Retinal pigment epithelial cell (primary cell): ENCODE measurements at regions not wholly inside any gene's neighbourhood (a gene's known extent, or its start where the extent isn't known, plus 50 kb on each side); places are given as distances from the start of the nearest gene placed in this dataset.

Source experiments
- DNase-seq: peaks from one replicate; pipeline ENCODE4 v3.0.0-alpha.2; 2010; ENCODE audit warnings: low read depth
- H3K4me3 ChIP-seq: 2 replicates; pipeline ENCODE4 v1.5.1; 2011; ENCODE audit warnings: mild to moderate bottlenecking, low read length, control low read depth, moderate library complexity
- TF ChIP-seq, protein P1 (sequence below): conservative IDR thresholded peaks from 2 replicates; pipeline ENCODE4 v1.5.1; 2011; ENCODE audit warnings: low read depth, low read length, control low read depth, inconsistent platforms

DNA sequence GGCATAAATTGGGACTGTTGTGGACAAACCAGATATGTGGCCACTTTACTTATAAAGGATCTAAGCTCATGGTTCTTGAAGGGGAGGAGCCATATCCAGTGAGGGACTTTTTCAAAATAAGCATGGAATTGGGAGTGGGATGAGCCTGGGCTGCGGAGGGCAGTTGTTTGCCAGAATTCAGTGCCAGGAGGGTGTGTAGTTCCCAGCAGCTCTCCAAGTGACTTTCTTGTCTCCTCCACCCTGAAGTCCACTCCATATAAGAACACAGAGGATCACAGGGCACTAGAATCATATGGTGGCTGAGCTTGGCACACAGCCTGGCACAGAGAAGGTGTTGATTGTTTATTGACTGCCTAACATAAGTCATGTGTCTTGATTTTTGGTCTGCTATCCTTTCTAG is 121.1 kb downstream of the CAVIN4 start:
- DNase-seq, result no peak
- TF ChIP-seq, protein P1, sequence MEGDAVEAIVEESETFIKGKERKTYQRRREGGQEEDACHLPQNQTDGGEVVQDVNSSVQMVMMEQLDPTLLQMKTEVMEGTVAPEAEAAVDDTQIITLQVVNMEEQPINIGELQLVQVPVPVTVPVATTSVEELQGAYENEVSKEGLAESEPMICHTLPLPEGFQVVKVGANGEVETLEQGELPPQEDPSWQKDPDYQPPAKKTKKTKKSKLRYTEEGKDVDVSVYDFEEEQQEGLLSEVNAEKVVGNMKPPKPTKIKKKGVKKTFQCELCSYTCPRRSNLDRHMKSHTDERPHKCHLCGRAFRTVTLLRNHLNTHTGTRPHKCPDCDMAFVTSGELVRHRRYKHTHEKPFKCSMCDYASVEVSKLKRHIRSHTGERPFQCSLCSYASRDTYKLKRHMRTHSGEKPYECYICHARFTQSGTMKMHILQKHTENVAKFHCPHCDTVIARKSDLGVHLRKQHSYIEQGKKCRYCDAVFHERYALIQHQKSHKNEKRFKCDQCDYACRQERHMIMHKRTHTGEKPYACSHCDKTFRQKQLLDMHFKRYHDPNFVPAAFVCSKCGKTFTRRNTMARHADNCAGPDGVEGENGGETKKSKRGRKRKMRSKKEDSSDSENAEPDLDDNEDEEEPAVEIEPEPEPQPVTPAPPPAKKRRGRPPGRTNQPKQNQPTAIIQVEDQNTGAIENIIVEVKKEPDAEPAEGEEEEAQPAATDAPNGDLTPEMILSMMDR, result no peak
- no peak overlapping the region for H3K4me3 ChIP-seq

DNA sequence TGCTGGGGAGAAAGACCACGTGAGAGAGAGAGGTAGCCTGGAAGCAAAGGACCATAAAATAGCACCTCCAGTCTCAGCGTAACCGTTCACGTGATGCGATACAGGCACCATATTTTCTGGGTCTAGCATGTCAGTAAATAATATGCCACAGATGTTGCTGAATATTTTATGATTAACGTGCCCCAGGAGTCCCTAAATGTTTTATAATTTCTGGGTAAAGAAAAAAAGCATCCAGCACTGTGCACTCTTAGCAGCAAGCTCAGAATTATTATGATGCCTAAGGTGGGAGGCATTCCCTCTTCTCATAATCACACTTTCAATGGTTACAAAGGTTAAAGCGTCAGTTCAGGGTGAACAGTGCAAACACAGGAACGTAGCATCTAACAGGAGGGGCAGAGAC is 121.8 kb downstream of the CAVIN4 start:
- DNase-seq, result no peak
- TF ChIP-seq, protein P1, result no peak
- no peak overlapping the region for H3K4me3 ChIP-seq

DNA sequence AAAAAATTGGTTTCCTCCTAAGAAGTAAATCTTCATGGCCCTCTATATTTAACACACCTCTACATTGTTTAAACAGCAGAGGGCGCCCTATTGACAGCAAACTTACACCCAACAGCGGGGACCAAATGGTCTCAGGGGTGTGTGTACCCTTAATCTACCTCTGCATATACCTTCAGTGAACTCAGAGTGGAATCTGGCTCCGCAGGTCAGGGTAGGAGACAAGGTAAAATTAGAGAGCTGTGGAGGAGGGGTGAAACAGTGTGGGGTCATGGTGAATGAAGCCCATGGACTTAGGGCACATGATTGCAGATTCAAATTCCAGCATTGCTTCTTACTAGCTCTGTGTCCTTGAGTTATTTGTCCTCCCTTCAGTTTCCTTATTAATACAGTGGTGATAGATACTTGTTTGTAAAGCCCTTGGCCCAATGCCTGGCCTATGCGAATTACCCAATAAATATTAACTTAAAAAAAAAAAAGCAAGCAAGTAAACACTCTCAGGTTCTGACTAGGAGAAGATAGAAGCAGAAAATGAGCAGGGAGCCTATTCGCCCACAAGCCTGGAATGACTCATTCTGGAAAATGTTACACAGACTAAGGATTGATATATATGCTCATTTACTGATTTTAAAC is 122.9 kb downstream of the CAVIN4 start:
- no peak overlapping the region for H3K4me3 ChIP-seq
- TF ChIP-seq, protein P1, result peak; percentile 60
- no peak for DNase-seq

DNA sequence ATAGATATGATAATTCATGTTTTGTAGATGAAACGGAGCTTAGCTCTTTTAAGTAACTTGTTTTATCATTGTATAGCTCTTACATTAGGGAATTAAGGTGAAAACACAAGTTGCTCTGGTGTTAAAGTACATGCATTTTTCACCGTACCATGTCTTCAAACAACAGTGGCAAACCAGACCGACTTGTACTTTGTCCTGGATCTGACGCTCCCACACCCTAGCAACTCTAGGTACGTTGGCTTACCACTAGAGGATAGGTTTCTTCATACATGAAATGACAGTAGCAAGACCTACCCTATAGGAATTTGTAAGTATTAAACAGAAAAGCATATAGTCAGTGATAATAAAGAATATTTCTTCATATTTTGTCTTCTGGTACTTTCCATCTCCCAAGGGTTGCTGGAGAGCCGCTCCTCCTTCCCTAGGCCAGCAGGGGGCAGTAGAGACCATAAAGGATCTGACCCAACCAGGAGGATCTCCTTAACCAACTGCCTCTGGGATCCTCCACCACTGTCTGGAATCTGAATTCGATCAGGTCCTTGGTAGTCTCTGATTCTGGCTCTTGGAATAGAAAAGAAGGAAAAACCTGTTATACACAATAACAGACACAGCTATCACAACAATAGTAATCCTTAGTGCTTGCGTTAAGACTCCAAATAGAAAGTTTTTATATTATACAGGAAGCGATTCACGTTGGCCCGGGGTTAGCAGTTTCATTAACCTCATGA is 136.7 kb downstream of the CAVIN4 start:
- H3K4me3 ChIP-seq, result no peak overlapping the region
- no peak for DNase-seq
- TF ChIP-seq, protein P1, result peak; percentile 91

DNA sequence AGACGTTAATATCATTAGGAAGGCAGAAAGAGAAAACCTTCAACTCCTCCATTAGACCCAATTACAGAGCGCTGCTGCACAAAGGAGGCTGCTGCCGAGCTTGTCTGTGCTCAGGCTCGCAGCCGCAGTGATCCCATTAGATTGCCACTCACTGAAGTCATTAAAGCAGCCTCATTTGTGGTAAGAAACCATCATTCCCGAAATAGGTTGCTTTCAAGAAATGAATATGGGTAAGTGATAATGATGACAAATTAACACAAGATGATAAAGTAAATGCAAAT is 137.2 kb downstream of the CAVIN4 start:
- TF ChIP-seq, protein P1, result no peak
- no peak overlapping the region for H3K4me3 ChIP-seq
- no peak for DNase-seq

DNA sequence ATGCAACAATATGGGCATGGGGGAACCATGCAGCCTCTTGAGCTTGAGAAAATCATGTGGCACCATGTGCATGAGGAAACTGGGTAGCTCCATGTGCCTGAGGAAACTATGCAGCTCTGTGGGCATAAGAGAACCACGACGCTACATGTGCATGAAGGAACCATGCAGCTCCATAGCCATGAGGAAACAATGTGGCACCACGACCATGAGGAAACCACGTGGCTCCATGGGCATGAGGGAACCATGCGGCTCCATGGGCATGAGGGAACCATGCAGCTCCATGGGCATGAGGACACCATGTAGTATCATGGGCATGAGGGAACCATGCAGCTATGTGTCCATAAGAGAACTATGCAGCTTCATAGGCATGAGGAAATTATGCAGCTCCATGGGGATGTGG is 140.8 kb downstream of the CAVIN4 start:
- no peak for DNase-seq
- no peak overlapping the region for H3K4me3 ChIP-seq
- TF ChIP-seq, protein P1, result no peak

DNA sequence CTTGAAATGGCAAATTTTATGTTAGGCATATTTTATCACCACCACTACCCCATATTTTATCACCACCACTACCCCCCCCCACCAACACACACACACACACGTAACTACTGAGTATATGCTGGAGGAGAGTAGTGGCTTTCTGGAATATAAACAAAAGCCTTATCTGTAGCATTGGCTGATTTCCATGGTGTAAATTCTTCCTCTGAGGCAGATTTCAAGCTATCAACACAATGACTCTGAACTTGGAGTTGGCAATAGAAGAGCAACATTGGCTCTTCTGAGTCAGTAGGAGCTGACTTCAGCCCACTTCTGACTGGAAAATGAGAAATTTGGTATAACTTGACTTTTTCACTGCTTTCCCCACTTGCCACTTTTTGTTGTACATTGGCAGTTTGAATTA is 143.0 kb downstream of the CAVIN4 start:
- no peak for DNase-seq
- TF ChIP-seq, protein P1, result no peak
- no peak overlapping the region for H3K4me3 ChIP-seq
